GM23338 (cell line): ENCODE measurements at regions not wholly inside any gene's neighbourhood (a gene's known extent, or its start where the extent isn't known, plus 50 kb on each side); places are given as distances from the start of the nearest gene placed in this dataset.

Experiments
- ATAC-seq: fragments of 200-7000 bp; cut with Tn5 transposase; 3 replicates; pipeline ENCODE4 v1.9.1; 2020
- DNase-seq: peaks from one replicate; pipeline ENCODE4 v3.0.0-alpha.2; 2015; ENCODE audit warnings: low spot score
- H2AFZ ChIP-seq: fragments of 200-600 bp; sonication (generic); 2 replicates; pipeline ENCODE4 v1.8.0; 2016; ENCODE audit warnings: antibody characterized with exemption, mild to moderate bottlenecking, moderate library complexity
- H3F3A ChIP-seq: fragments of 200-600 bp; sonication (generic); replicated peaks from 2 replicates; pipeline ENCODE4 v1.8.0; 2017; ENCODE audit warnings: antibody characterized with exemption, mixed run types, low read depth
- H3K27ac ChIP-seq: fragments of 200-600 bp; sonication (generic); 2 replicates; pipeline ENCODE4 v1.6.1; 2016; ENCODE audit warnings: low read depth
- H3K27me3 ChIP-seq: fragments of 200-600 bp; sonication (generic); 2 replicates; pipeline ENCODE4 v1.8.0; 2016; ENCODE audit warnings: mild to moderate bottlenecking, mixed run types, moderate library complexity; ENCODE audit not compliant: insufficient read depth
- H3K36me3 ChIP-seq: fragments of 200-600 bp; sonication (generic); 2 replicates; pipeline ENCODE4 v1.8.0; 2016; ENCODE audit warnings: mild to moderate bottlenecking; ENCODE audit not compliant: insufficient read depth
- H3K4me1 ChIP-seq: fragments of 200-600 bp; sonication (generic); 2 replicates; pipeline ENCODE4 v1.8.0; 2016; ENCODE audit warnings: mild to moderate bottlenecking, moderate library complexity; ENCODE audit not compliant: insufficient read depth
- H3K4me2 ChIP-seq: fragments of 200-600 bp; sonication (generic); 2 replicates; pipeline ENCODE4 v1.7.1; 2017; ENCODE audit warnings: mixed run types
- H3K4me3 ChIP-seq: fragments of 200-600 bp; sonication (generic); 2 replicates; pipeline ENCODE4 v1.6.1; 2016; ENCODE audit warnings: mixed run types
- H3K79me2 ChIP-seq: fragments of 200-600 bp; sonication (generic); replicated peaks from 2 replicates; pipeline ENCODE4 v1.8.0; 2017; ENCODE audit warnings: mild to moderate bottlenecking; ENCODE audit not compliant: insufficient read depth
- H3K9me2 ChIP-seq: fragments of 200-600 bp; sonication (generic); 2 replicates; pipeline ENCODE4 v1.8.0; 2017; ENCODE audit not compliant: insufficient read depth
- H4K20me1 ChIP-seq: fragments of 200-600 bp; sonication (generic); replicated peaks from 2 replicates; pipeline ENCODE4 v1.8.0; 2017; ENCODE audit warnings: mild to moderate bottlenecking; ENCODE audit not compliant: insufficient read depth
- H3K27ac Mint-ChIP-seq: 2 replicates; pipeline ENCODE4 v1.8.0; 2020; ENCODE audit warnings: inconsistent platforms, mild to moderate bottlenecking, moderate library complexity, mixed read lengths
- H3K27me3 Mint-ChIP-seq: 3 replicates; pipeline ENCODE4 v1.8.0; 2022; ENCODE audit warnings: low read depth, mild to moderate bottlenecking, moderate library complexity, mixed read lengths, inconsistent platforms; ENCODE audit not compliant: insufficient read depth, poor library complexity
- H3K36me3 Mint-ChIP-seq: 3 replicates; pipeline ENCODE4 v1.8.0; 2021; ENCODE audit warnings: low read depth, mild to moderate bottlenecking, inconsistent platforms, moderate library complexity, mixed read lengths
- H3K4me1 Mint-ChIP-seq: 3 replicates; pipeline ENCODE4 v1.8.0; 2020; ENCODE audit warnings: mild to moderate bottlenecking, inconsistent platforms, mixed read lengths
- H3K4me3 Mint-ChIP-seq: 3 replicates; pipeline ENCODE4 v1.8.0; 2021; ENCODE audit warnings: moderate library complexity, mild to moderate bottlenecking, inconsistent platforms, mixed read lengths
- H3K9me3 Mint-ChIP-seq: 3 replicates; pipeline ENCODE4 v1.8.0; 2020; ENCODE audit warnings: moderate library complexity, mild to moderate bottlenecking, inconsistent platforms, mixed read lengths
- CREB1 ChIP-seq: fragments of 250-450 bp; sonication (Bioruptor Pico); IDR thresholded peaks from 2 replicates; pipeline ENCODE4 v1.5.0; 2020; ENCODE audit warnings: low read depth, mild to moderate bottlenecking, moderate library complexity
- NANOG ChIP-seq: IDR thresholded peaks from 2 replicates; pipeline ENCODE4 v1.6.1; 2016; ENCODE audit warnings: antibody characterized with exemption, borderline replicate concordance
- ZNF114 ChIP-seq: fragments of 250-450 bp; sonication (Bioruptor Pico); IDR thresholded peaks from 2 replicates; pipeline ENCODE4 v1.5.0; 2020; ENCODE audit warnings: mild to moderate bottlenecking, moderate library complexity
- ZNF331 ChIP-seq: fragments of 250-450 bp; sonication (Bioruptor Pico); IDR thresholded peaks from 2 replicates; pipeline ENCODE4 v1.5.0; 2020; ENCODE audit warnings: low read depth, mild to moderate bottlenecking, moderate library complexity
- TF ChIP-seq, protein P1 (sequence below): fragments of 250-450 bp; sonication (Bioruptor Pico); IDR thresholded peaks from 2 replicates; pipeline ENCODE4 v1.5.0; 2020; ENCODE audit warnings: mild to moderate bottlenecking, moderate library complexity
- TF ChIP-seq, protein P2 (sequence below), 2 experiments: fragments of 200-600 bp in 1 of 2; sonication (generic) in 1 of 2; conservative IDR thresholded peaks; 2 replicates each; pipeline versions ENCODE4 v1.5.1 to v1.6.1; 2016 to 2017; ENCODE audit warnings: antibody characterized with exemption in 2 of 2, low read depth in 2 of 2, mild to moderate bottlenecking in 2 of 2, moderate library complexity in 1 of 2
- TF ChIP-seq, protein P3 (sequence below): IDR thresholded peaks from one replicate; pipeline ENCODE4 v1.6.1; 2018; ENCODE audit warnings: antibody characterized with exemption; ENCODE audit not compliant: unreplicated experiment
- TF ChIP-seq, protein P4 (sequence below): IDR thresholded peaks from 2 replicates; pipeline ENCODE4 v1.6.1; 2016; ENCODE audit warnings: antibody characterized with exemption

DNA sequence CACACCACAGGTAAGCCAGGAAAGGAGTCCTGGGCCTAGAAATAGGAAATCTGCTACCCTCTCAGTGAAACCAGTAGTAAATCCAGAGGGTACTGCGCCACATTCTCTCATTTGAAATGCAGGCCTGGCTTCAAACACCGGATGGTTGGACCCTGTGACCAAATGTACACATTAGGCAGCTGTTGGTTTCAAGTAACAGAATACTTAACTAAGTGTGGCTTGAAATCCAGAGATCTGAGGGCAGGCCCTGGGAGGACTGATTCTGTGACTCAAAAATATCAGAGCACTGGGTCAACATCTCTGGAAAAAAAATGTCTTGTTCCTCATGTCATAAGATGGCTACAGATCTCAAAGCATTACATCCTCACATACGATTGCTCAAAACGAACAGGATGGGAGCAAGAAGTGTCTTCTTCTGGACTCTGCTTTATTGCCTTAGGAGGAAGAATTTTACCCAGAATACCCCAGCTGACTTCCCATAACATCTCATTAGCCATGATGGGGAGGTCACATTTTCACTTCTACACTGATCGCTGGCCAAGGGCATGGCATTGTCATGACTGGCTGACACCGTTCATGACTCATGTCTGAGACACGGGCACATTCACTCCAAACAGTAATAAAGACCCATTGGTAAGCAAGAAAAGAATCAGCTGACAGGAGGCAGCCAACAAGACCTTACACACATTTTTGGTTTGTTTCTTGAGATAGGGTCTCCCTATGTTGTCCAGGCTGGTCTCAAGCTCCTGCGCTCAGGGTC is 166.0 kb downstream of the ARRDC4 start:
- H3F3A ChIP-seq = no peaks in the 10 kb centered on the region
- H2AFZ ChIP-seq = no peak overlapping the region
- Mint-ChIP-seq H3K36me3 (no peaks in the 10 kb centered on the region), H3K27ac (no peak overlapping the region), H3K27me3 (peaks cover 2% of the 10 kb centered on the region), H3K4me3 (no peak overlapping the region), H3K4me1 (peaks cover 8% of the 10 kb centered on the region), H3K9me3 (no peaks in the 10 kb centered on the region; the same call in 2 of the 3 replicates)
- H3K27me3 ChIP-seq = no peaks in the 10 kb centered on the region
- no peak for DNase-seq
- H4K20me1 ChIP-seq = no peaks in the 10 kb centered on the region
- H3K4me2 ChIP-seq = no peak overlapping the region
- TF ChIP-seq ZNF331 (CRISPR knock-in tag) (no peak), ZNF114 (CRISPR knock-in tag) (no peak), CREB1 (no peak), NANOG (no peak)
- TF ChIP-seq, protein P1, sequence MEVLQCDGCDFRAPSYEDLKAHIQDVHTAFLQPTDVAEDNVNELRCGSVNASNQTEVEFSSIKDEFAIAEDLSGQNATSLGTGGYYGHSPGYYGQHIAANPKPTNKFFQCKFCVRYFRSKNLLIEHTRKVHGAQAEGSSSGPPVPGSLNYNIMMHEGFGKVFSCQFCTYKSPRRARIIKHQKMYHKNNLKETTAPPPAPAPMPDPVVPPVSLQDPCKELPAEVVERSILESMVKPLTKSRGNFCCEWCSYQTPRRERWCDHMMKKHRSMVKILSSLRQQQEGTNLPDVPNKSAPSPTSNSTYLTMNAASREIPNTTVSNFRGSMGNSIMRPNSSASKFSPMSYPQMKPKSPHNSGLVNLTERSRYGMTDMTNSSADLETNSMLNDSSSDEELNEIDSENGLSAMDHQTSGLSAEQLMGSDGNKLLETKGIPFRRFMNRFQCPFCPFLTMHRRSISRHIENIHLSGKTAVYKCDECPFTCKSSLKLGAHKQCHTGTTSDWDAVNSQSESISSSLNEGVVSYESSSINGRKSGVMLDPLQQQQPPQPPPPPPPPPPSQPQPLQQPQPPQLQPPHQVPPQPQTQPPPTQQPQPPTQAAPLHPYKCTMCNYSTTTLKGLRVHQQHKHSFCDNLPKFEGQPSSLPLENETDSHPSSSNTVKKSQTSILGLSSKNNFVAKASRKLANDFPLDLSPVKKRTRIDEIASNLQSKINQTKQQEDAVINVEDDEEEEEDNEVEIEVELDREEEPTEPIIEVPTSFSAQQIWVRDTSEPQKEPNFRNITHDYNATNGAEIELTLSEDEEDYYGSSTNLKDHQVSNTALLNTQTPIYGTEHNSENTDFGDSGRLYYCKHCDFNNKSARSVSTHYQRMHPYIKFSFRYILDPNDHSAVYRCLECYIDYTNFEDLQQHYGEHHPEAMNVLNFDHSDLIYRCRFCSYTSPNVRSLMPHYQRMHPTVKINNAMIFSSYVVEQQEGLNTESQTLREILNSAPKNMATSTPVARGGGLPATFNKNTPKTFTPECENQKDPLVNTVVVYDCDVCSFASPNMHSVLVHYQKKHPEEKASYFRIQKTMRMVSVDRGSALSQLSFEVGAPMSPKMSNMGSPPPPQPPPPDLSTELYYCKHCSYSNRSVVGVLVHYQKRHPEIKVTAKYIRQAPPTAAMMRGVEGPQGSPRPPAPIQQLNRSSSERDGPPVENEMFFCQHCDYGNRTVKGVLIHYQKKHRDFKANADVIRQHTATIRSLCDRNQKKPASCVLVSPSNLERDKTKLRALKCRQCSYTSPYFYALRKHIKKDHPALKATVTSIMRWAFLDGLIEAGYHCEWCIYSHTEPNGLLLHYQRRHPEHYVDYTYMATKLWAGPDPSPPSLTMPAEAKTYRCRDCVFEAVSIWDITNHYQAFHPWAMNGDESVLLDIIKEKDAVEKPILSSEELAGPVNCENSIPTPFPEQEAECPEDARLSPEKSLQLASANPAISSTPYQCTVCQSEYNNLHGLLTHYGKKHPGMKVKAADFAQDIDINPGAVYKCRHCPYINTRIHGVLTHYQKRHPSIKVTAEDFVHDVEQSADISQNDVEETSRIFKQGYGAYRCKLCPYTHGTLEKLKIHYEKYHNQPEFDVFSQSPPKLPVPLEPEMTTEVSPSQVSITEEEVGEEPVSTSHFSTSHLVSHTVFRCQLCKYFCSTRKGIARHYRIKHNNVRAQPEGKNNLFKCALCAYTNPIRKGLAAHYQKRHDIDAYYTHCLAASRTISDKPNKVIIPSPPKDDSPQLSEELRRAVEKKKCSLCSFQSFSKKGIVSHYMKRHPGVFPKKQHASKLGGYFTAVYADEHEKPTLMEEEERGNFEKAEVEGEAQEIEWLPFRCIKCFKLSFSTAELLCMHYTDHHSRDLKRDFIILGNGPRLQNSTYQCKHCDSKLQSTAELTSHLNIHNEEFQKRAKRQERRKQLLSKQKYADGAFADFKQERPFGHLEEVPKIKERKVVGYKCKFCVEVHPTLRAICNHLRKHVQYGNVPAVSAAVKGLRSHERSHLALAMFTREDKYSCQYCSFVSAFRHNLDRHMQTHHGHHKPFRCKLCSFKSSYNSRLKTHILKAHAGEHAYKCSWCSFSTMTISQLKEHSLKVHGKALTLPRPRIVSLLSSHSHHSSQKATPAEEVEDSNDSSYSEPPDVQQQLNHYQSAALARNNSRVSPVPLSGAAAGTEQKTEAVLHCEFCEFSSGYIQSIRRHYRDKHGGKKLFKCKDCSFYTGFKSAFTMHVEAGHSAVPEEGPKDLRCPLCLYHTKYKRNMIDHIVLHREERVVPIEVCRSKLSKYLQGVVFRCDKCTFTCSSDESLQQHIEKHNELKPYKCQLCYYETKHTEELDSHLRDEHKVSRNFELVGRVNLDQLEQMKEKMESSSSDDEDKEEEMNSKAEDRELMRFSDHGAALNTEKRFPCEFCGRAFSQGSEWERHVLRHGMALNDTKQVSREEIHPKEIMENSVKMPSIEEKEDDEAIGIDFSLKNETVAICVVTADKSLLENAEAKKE (CRISPR knock-in tag) = no peak
- TF ChIP-seq, protein P2, sequence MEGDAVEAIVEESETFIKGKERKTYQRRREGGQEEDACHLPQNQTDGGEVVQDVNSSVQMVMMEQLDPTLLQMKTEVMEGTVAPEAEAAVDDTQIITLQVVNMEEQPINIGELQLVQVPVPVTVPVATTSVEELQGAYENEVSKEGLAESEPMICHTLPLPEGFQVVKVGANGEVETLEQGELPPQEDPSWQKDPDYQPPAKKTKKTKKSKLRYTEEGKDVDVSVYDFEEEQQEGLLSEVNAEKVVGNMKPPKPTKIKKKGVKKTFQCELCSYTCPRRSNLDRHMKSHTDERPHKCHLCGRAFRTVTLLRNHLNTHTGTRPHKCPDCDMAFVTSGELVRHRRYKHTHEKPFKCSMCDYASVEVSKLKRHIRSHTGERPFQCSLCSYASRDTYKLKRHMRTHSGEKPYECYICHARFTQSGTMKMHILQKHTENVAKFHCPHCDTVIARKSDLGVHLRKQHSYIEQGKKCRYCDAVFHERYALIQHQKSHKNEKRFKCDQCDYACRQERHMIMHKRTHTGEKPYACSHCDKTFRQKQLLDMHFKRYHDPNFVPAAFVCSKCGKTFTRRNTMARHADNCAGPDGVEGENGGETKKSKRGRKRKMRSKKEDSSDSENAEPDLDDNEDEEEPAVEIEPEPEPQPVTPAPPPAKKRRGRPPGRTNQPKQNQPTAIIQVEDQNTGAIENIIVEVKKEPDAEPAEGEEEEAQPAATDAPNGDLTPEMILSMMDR (conservative IDR thresholded peaks at IDR 0.05; ENCODE audit: low read depth in 2 of 2) = no peak
- TF ChIP-seq, protein P3, sequence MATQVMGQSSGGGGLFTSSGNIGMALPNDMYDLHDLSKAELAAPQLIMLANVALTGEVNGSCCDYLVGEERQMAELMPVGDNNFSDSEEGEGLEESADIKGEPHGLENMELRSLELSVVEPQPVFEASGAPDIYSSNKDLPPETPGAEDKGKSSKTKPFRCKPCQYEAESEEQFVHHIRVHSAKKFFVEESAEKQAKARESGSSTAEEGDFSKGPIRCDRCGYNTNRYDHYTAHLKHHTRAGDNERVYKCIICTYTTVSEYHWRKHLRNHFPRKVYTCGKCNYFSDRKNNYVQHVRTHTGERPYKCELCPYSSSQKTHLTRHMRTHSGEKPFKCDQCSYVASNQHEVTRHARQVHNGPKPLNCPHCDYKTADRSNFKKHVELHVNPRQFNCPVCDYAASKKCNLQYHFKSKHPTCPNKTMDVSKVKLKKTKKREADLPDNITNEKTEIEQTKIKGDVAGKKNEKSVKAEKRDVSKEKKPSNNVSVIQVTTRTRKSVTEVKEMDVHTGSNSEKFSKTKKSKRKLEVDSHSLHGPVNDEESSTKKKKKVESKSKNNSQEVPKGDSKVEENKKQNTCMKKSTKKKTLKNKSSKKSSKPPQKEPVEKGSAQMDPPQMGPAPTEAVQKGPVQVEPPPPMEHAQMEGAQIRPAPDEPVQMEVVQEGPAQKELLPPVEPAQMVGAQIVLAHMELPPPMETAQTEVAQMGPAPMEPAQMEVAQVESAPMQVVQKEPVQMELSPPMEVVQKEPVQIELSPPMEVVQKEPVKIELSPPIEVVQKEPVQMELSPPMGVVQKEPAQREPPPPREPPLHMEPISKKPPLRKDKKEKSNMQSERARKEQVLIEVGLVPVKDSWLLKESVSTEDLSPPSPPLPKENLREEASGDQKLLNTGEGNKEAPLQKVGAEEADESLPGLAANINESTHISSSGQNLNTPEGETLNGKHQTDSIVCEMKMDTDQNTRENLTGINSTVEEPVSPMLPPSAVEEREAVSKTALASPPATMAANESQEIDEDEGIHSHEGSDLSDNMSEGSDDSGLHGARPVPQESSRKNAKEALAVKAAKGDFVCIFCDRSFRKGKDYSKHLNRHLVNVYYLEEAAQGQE = no peak
- TF ChIP-seq, protein P4, sequence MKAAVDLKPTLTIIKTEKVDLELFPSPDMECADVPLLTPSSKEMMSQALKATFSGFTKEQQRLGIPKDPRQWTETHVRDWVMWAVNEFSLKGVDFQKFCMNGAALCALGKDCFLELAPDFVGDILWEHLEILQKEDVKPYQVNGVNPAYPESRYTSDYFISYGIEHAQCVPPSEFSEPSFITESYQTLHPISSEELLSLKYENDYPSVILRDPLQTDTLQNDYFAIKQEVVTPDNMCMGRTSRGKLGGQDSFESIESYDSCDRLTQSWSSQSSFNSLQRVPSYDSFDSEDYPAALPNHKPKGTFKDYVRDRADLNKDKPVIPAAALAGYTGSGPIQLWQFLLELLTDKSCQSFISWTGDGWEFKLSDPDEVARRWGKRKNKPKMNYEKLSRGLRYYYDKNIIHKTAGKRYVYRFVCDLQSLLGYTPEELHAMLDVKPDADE = no peak
- ATAC-seq = no peak
- H3K4me1 ChIP-seq = no peaks in the 10 kb centered on the region
- H3K27ac ChIP-seq = no peak overlapping the region
- no peak overlapping the region for H3K4me3 ChIP-seq
- peaks cover 11% of the 10 kb centered on the region; the same call in 1 of the 2 replicates for H3K9me2 ChIP-seq
- H3K36me3 ChIP-seq = no peaks in the 10 kb centered on the region
- H3K79me2 ChIP-seq = no peaks in the 10 kb centered on the region
